ENCODE measurements at regions not wholly inside any gene's neighbourhood (a gene's known extent, or its start where the extent isn't known, plus 50 kb on each side); places are given as distances from the start of the nearest gene placed in this dataset.

- intact Hi-C loops (cut with micrococcal nuclease): no loop called here
- DNase-seq: no peak
- no peaks in the 10 kb centered on the region for H3K36me3 Mint-ChIP-seq (ENCODE audit: low read depth)
- H3K9me3 Mint-ChIP-seq: no peaks in the 10 kb centered on the region
- no peak overlapping the region for H3K4me3 Mint-ChIP-seq
- no peaks in the 10 kb centered on the region for H3K4me1 Mint-ChIP-seq
- H3K27ac Mint-ChIP-seq: no peak overlapping the region
- H3K27me3 Mint-ChIP-seq: no peaks in the 10 kb centered on the region
These were observed 668.6 kb downstream of the SORCS1 start for GRCh38 chr10:106495931-106496330.

- Mint-ChIP-seq H3K9me3 (no peaks in the 10 kb centered on the region), H3K27ac (no peak overlapping the region), H3K4me3 (no peak overlapping the region), H3K27me3 (no peaks in the 10 kb centered on the region), H3K4me1 (no peaks in the 10 kb centered on the region), H3K36me3 (ENCODE audit: low read depth) (no peaks in the 10 kb centered on the region)
- DNase-seq: no peak
- intact Hi-C loops (cut with micrococcal nuclease): no loop called here
These were observed 670.8 kb downstream of the SORCS1 start for GRCh38 chr10:106493751-106494150.

GRCh38 chr10:106493226-106493625 lies 671.3 kb downstream of the SORCS1 start:
- no peak overlapping the region for H3K4me3 Mint-ChIP-seq
- no peaks in the 10 kb centered on the region for H3K27me3 Mint-ChIP-seq
- intact Hi-C loops (cut with micrococcal nuclease): no loop called here
- no peaks in the 10 kb centered on the region for H3K36me3 Mint-ChIP-seq (ENCODE audit: low read depth)
- DNase-seq: no peak
- H3K9me3 Mint-ChIP-seq: no peaks in the 10 kb centered on the region
- no peak overlapping the region for H3K27ac Mint-ChIP-seq
- H3K4me1 Mint-ChIP-seq: no peaks in the 10 kb centered on the region

GRCh38 chr10:106487726-106488125 lies 676.8 kb downstream of the SORCS1 start:
- no peak overlapping the region for H3K27ac Mint-ChIP-seq
- no peaks in the 10 kb centered on the region for H3K4me1 Mint-ChIP-seq
- no peaks in the 10 kb centered on the region for H3K36me3 Mint-ChIP-seq (ENCODE audit: low read depth)
- H3K9me3 Mint-ChIP-seq: peaks cover 4% of the 10 kb centered on the region
- intact Hi-C loops (cut with micrococcal nuclease): no loop called here
- H3K27me3 Mint-ChIP-seq: no peaks in the 10 kb centered on the region
- no peak for DNase-seq
- no peak overlapping the region for H3K4me3 Mint-ChIP-seq

- DNase-seq: no peak
- no peaks in the 10 kb centered on the region for H3K27me3 Mint-ChIP-seq
- no peaks in the 10 kb centered on the region for H3K36me3 Mint-ChIP-seq (ENCODE audit: low read depth)
- peaks cover 4% of the 10 kb centered on the region for H3K9me3 Mint-ChIP-seq
- intact Hi-C loops (cut with micrococcal nuclease): no loop called here
- H3K27ac Mint-ChIP-seq: no peak overlapping the region
- H3K4me1 Mint-ChIP-seq: no peaks in the 10 kb centered on the region
- H3K4me3 Mint-ChIP-seq: no peak overlapping the region
These were observed 682.8 kb downstream of the SORCS1 start for GRCh38 chr10:106481598-106482275.

GRCh38 chr10:106479636-106480035 lies 684.9 kb downstream of the SORCS1 start:
- DNase-seq: no peak
- intact Hi-C loops (cut with micrococcal nuclease): no loop called here
- H3K36me3 Mint-ChIP-seq (ENCODE audit: low read depth): no peaks in the 10 kb centered on the region
- H3K4me3 Mint-ChIP-seq: no peak overlapping the region
- H3K27ac Mint-ChIP-seq: no peak overlapping the region
- no peaks in the 10 kb centered on the region for H3K9me3 Mint-ChIP-seq
- no peaks in the 10 kb centered on the region for H3K27me3 Mint-ChIP-seq
- no peaks in the 10 kb centered on the region for H3K4me1 Mint-ChIP-seq

GRCh38 chr10:106474876-106475275 lies 689.6 kb downstream of the SORCS1 start:
- Mint-ChIP-seq H3K27me3 (no peaks in the 10 kb centered on the region), H3K4me1 (no peaks in the 10 kb centered on the region), H3K36me3 (ENCODE audit: low read depth) (no peaks in the 10 kb centered on the region), H3K9me3 (peaks cover 14% of the 10 kb centered on the region), H3K27ac (no peak overlapping the region), H3K4me3 (no peak overlapping the region)
- DNase-seq: no peak
- intact Hi-C loops (cut with micrococcal nuclease): no loop called here

- H3K9me3 Mint-ChIP-seq: peaks cover 16% of the 10 kb centered on the region
- H3K4me1 Mint-ChIP-seq: no peaks in the 10 kb centered on the region
- H3K27me3 Mint-ChIP-seq: no peaks in the 10 kb centered on the region
- no peaks in the 10 kb centered on the region for H3K36me3 Mint-ChIP-seq (ENCODE audit: low read depth)
- DNase-seq: no peak
- no peak overlapping the region for H3K27ac Mint-ChIP-seq
- intact Hi-C loops (cut with micrococcal nuclease): no loop called here
- no peak overlapping the region for H3K4me3 Mint-ChIP-seq
These were observed 691.3 kb downstream of the SORCS1 start for GRCh38 chr10:106473129-106473685.

GRCh38 chr10:106467506-106467905 lies 697.0 kb downstream of the SORCS1 start:
- H3K9me3 Mint-ChIP-seq: peaks cover 16% of the 10 kb centered on the region
- no peaks in the 10 kb centered on the region for H3K4me1 Mint-ChIP-seq
- H3K27ac Mint-ChIP-seq: no peak overlapping the region
- DNase-seq: no peak
- no peaks in the 10 kb centered on the region for H3K36me3 Mint-ChIP-seq (ENCODE audit: low read depth)
- intact Hi-C loops (cut with micrococcal nuclease): no loop called here
- H3K4me3 Mint-ChIP-seq: no peak overlapping the region
- no peaks in the 10 kb centered on the region for H3K27me3 Mint-ChIP-seq

- H3K9me3 Mint-ChIP-seq: no peaks in the 10 kb centered on the region
- no peak overlapping the region for H3K4me3 Mint-ChIP-seq
- intact Hi-C loops (cut with micrococcal nuclease): no loop called here
- H3K36me3 Mint-ChIP-seq (ENCODE audit: low read depth): no peaks in the 10 kb centered on the region
- no peak for DNase-seq
- no peaks in the 10 kb centered on the region for H3K4me1 Mint-ChIP-seq
- no peaks in the 10 kb centered on the region for H3K27me3 Mint-ChIP-seq
- H3K27ac Mint-ChIP-seq: no peak overlapping the region
These were observed 707.0 kb downstream of the SORCS1 start for GRCh38 chr10:106457522-106457921.

GRCh38 chr10:106454233-106454632 lies 710.3 kb downstream of the SORCS1 start:
- no peak for DNase-seq
- no peaks in the 10 kb centered on the region for H3K27me3 Mint-ChIP-seq
- H3K27ac Mint-ChIP-seq: no peak overlapping the region
- intact Hi-C loops (cut with micrococcal nuclease): no loop called here
- H3K4me3 Mint-ChIP-seq: no peak overlapping the region
- H3K4me1 Mint-ChIP-seq: no peaks in the 10 kb centered on the region
- no peaks in the 10 kb centered on the region for H3K36me3 Mint-ChIP-seq (ENCODE audit: low read depth)
- no peaks in the 10 kb centered on the region for H3K9me3 Mint-ChIP-seq

GRCh38 chr10:106450966-106451365 lies 713.5 kb downstream of the SORCS1 start:
- H3K27ac Mint-ChIP-seq: no peak overlapping the region
- no peaks in the 10 kb centered on the region for H3K36me3 Mint-ChIP-seq (ENCODE audit: low read depth)
- H3K4me1 Mint-ChIP-seq: no peaks in the 10 kb centered on the region
- intact Hi-C loops (cut with micrococcal nuclease): no loop called here
- no peak overlapping the region for H3K4me3 Mint-ChIP-seq
- H3K9me3 Mint-ChIP-seq: no peaks in the 10 kb centered on the region
- no peaks in the 10 kb centered on the region for H3K27me3 Mint-ChIP-seq
- DNase-seq: no peak

- Mint-ChIP-seq H3K27ac (no peak overlapping the region), H3K27me3 (no peaks in the 10 kb centered on the region), H3K4me1 (no peaks in the 10 kb centered on the region), H3K9me3 (no peaks in the 10 kb centered on the region), H3K36me3 (ENCODE audit: low read depth) (no peaks in the 10 kb centered on the region), H3K4me3 (no peak overlapping the region)
- no peak for DNase-seq
- intact Hi-C loops (cut with micrococcal nuclease): no loop called here
These were observed 717.6 kb downstream of the SORCS1 start for GRCh38 chr10:106446920-106447319.

GRCh38 chr10:106442223-106442622 lies 722.3 kb downstream of the SORCS1 start:
- DNase-seq: no peak
- no peak overlapping the region for H3K27ac Mint-ChIP-seq
- H3K36me3 Mint-ChIP-seq (ENCODE audit: low read depth): no peaks in the 10 kb centered on the region
- H3K4me1 Mint-ChIP-seq: no peaks in the 10 kb centered on the region
- no peak overlapping the region for H3K4me3 Mint-ChIP-seq
- no peaks in the 10 kb centered on the region for H3K9me3 Mint-ChIP-seq
- no peaks in the 10 kb centered on the region for H3K27me3 Mint-ChIP-seq
- intact Hi-C loops (cut with micrococcal nuclease): no loop called here

- H3K4me3 Mint-ChIP-seq: no peak overlapping the region
- no peaks in the 10 kb centered on the region for H3K36me3 Mint-ChIP-seq (ENCODE audit: low read depth)
- H3K9me3 Mint-ChIP-seq: no peaks in the 10 kb centered on the region
- DNase-seq: no peak
- intact Hi-C loops (cut with micrococcal nuclease): no loop called here
- H3K4me1 Mint-ChIP-seq: no peaks in the 10 kb centered on the region
- no peak overlapping the region for H3K27ac Mint-ChIP-seq
- H3K27me3 Mint-ChIP-seq: no peaks in the 10 kb centered on the region
These were observed 723.7 kb downstream of the SORCS1 start for GRCh38 chr10:106440767-106441166.
